Smooth muscle cell (in vitro differentiated cells): ENCODE measurements at regions not wholly inside any gene's neighbourhood (a gene's known extent, or its start where the extent isn't known, plus 50 kb on each side); places are given as distances from the start of the nearest gene placed in this dataset.

Experiments used
- DNase-seq: peaks from one replicate; lab custom pipeline; 2025; ENCODE audit not compliant: unreplicated experiment; lab: John Stamatoyannopoulos, UW
- H2AFZ ChIP-seq: fragments of 200-600 bp; sonication (generic); 2 replicates; pipeline ENCODE4 v1.6.0; 2016; ENCODE audit warnings: antibody characterized with exemption, low read depth, mild to moderate bottlenecking
- H3F3A ChIP-seq: fragments of 200-600 bp; sonication (generic); 2 replicates; pipeline ENCODE4 v1.6.0; 2017; ENCODE audit warnings: antibody characterized with exemption, low read depth
- H3K27ac ChIP-seq: fragments of 200-600 bp; sonication (generic); 2 replicates; pipeline ENCODE4 v1.5.1; 2016; ENCODE audit warnings: low read depth, mild to moderate bottlenecking
- H3K27me3 ChIP-seq: fragments of 200-600 bp; sonication (generic); 2 replicates; pipeline ENCODE4 v1.6.1; 2016; ENCODE audit warnings: low read depth, mild to moderate bottlenecking
- H3K36me3 ChIP-seq: fragments of 200-600 bp; sonication (generic); 2 replicates; pipeline ENCODE4 v1.5.1; 2016; ENCODE audit warnings: low read depth
- H3K4me1 ChIP-seq: fragments of 200-600 bp; sonication (generic); 2 replicates; pipeline ENCODE4 v1.5.1; 2016; ENCODE audit warnings: low read depth
- H3K4me2 ChIP-seq: fragments of 200-600 bp; sonication (generic); 2 replicates; pipeline ENCODE4 v1.6.0; 2016; ENCODE audit warnings: mild to moderate bottlenecking
- H3K4me3 ChIP-seq: fragments of 200-600 bp; sonication (generic); 2 replicates; pipeline ENCODE4 v1.5.1; 2016; ENCODE audit warnings: mild to moderate bottlenecking
- H3K79me2 ChIP-seq: fragments of 200-600 bp; sonication (generic); 2 replicates; pipeline ENCODE4 v1.6.0; 2016; ENCODE audit warnings: low read depth, mild to moderate bottlenecking
- H3K9ac ChIP-seq: fragments of 200-600 bp; sonication (generic); 2 replicates; pipeline ENCODE4 v1.6.0; 2016; ENCODE audit warnings: low read depth
- H3K9me3 ChIP-seq: fragments of 200-600 bp; sonication (generic); replicated peaks from 2 replicates; pipeline ENCODE4 v1.5.1; 2016; ENCODE audit warnings: low read depth
- H4K20me1 ChIP-seq: fragments of 200-600 bp; sonication (generic); 2 replicates; pipeline ENCODE4 v1.6.0; 2016; ENCODE audit warnings: low read depth
- CTCF ChIP-seq: fragments of 200-600 bp; sonication (generic); IDR thresholded peaks from 2 replicates; pipeline ENCODE4 v1.5.1; 2017; ENCODE audit warnings: borderline replicate concordance, mild to moderate bottlenecking, antibody characterized with exemption; ENCODE audit not compliant: insufficient read depth, poor library complexity, severe bottlenecking
- WGBS: methylation state at CpG from one replicate; pipeline ENCODE4 v1.1.7; 2016; ENCODE audit warnings: low lambda C conversion rate; 5-methylcytosine and 5-hydroxymethylcytosine counted together

GRCh38 chr10:43819464-43820230, 171.0 kb upstream of the ZNF32 start:
- no peak overlapping the region for H3K4me3 ChIP-seq
- no peaks in the 10 kb centered on the region for H3K79me2 ChIP-seq
- H3F3A ChIP-seq, result peaks cover 16% of the 10 kb centered on the region
- H4K20me1 ChIP-seq, result no peaks in the 10 kb centered on the region
- no peak overlapping the region for H3K9ac ChIP-seq
- H3K36me3 ChIP-seq, result no peaks in the 10 kb centered on the region
- no peak overlapping the region for H3K27ac ChIP-seq
- peak overlapping the region; percentile 52 for H3K4me2 ChIP-seq
- 71% methylated on average over 22 of the region's 22 CpGs for WGBS
- DNase-seq, result no peak
- no peaks in the 10 kb centered on the region for H3K27me3 ChIP-seq
- H2AFZ ChIP-seq, result no peak overlapping the region
- TF ChIP-seq CTCF, result no peak
- H3K4me1 ChIP-seq, result peaks cover 17% of the 10 kb centered on the region
- H3K9me3 ChIP-seq, result no peaks in the 10 kb centered on the region

GRCh38 chr10:43818687-43819086, 170.0 kb upstream of the ZNF32 start:
- Histone ChIP-seq H3K4me1 (peaks cover 17% of the 10 kb centered on the region), H2AFZ (no peak overlapping the region), H3K9me3 (no peaks in the 10 kb centered on the region), H4K20me1 (no peaks in the 10 kb centered on the region), H3K27me3 (no peaks in the 10 kb centered on the region), H3K9ac (no peak overlapping the region), H3K27ac (no peak overlapping the region), H3K4me3 (no peak overlapping the region), H3K36me3 (no peaks in the 10 kb centered on the region), H3K79me2 (no peaks in the 10 kb centered on the region), H3F3A (peaks cover 16% of the 10 kb centered on the region), H3K4me2 (no peak overlapping the region)
- 94% methylated on average over 4 of the region's 4 CpGs for WGBS
- no peak for DNase-seq
- no peak for TF ChIP-seq CTCF

- Histone ChIP-seq H3K27ac (peak overlapping the region; percentile 93), H3F3A (peaks cover 16% of the 10 kb centered on the region), H3K36me3 (no peaks in the 10 kb centered on the region), H3K27me3 (no peaks in the 10 kb centered on the region), H3K79me2 (no peaks in the 10 kb centered on the region), H3K4me2 (no peak overlapping the region), H4K20me1 (no peaks in the 10 kb centered on the region), H2AFZ (no peak overlapping the region), H3K9me3 (no peaks in the 10 kb centered on the region), H3K9ac (no peak overlapping the region), H3K4me1 (peaks cover 17% of the 10 kb centered on the region), H3K4me3 (no peak overlapping the region)
- DNase-seq, result no peak
- WGBS, result 42% methylated on average over 4 of the region's 4 CpGs
- TF ChIP-seq CTCF, result no peak
These were observed 168.7 kb upstream of the ZNF32 start for GRCh38 chr10:43817368-43817767.
